HG03196 (cell line): ENCODE measurements at regions not wholly inside any gene's neighbourhood (a gene's known extent, or its start where the extent isn't known, plus 50 kb on each side); places are given as distances from the start of the nearest gene placed in this dataset.
"Not testable (repeated sequence)": the region's sequence is repeated elsewhere in the genome, so short reads cannot be mapped to it uniquely, and the experiment has no call there.

Experiments
- ATAC-seq: cut with Tn5 transposase; IDR thresholded peaks from one replicate; pipeline ENCODE4 v1.9.1; 2021; ENCODE audit not compliant: unreplicated experiment

- no peak for ATAC-seq
Measured at GRCh38 chr5:105042623-105043022, 1480.0 kb upstream of the NUDT12 start.

GRCh38 chr5:105036814-105037213 lies 1474.2 kb upstream of the NUDT12 start:
- not testable (repeated sequence) for ATAC-seq

- no peak for ATAC-seq
Measured at GRCh38 chr5:105034401-105034763, 1471.8 kb upstream of the NUDT12 start.

- no peak for ATAC-seq
Measured at GRCh38 chr5:105033637-105034400, 1471.2 kb upstream of the NUDT12 start.

- ATAC-seq: no peak
Measured at GRCh38 chr5:105032917-105033316, 1470.3 kb upstream of the NUDT12 start.

- ATAC-seq: no peak
Measured at GRCh38 chr5:105030153-105030552, 1467.6 kb upstream of the NUDT12 start.

GRCh38 chr5:105015098-105015497 lies 1452.5 kb upstream of the NUDT12 start:
- ATAC-seq: no peak

GRCh38 chr5:104998572-104998971 lies 1436.0 kb upstream of the NUDT12 start:
- ATAC-seq: no peak

- ATAC-seq: no peak
Measured at GRCh38 chr5:104998169-104998568, 1435.6 kb upstream of the NUDT12 start.

GRCh38 chr5:104987074-104987473 lies 1424.5 kb upstream of the NUDT12 start:
- no peak for ATAC-seq

- no peak for ATAC-seq
Measured at GRCh38 chr5:104977529-104977928, 1414.9 kb upstream of the NUDT12 start.

- ATAC-seq: no peak
Measured at GRCh38 chr5:104967806-104968410, 1405.3 kb upstream of the NUDT12 start.

- ATAC-seq: no peak
Measured at GRCh38 chr5:104965006-104965405, 1402.4 kb upstream of the NUDT12 start.

GRCh38 chr5:104955479-104955878 lies 1392.9 kb upstream of the NUDT12 start:
- no peak for ATAC-seq

GRCh38 chr5:104952876-104953275 lies 1390.3 kb upstream of the NUDT12 start:
- no peak for ATAC-seq

GRCh38 chr5:104951829-104952228 lies 1389.2 kb upstream of the NUDT12 start:
- no peak for ATAC-seq

GRCh38 chr5:104947076-104947475 lies 1384.5 kb upstream of the NUDT12 start:
- ATAC-seq: no peak

GRCh38 chr5:104942735-104943134 lies 1380.1 kb upstream of the NUDT12 start:
- ATAC-seq: no peak

GRCh38 chr5:104941030-104941645 lies 1378.5 kb upstream of the NUDT12 start:
- no peak for ATAC-seq

GRCh38 chr5:104937598-104937997 lies 1375.0 kb upstream of the NUDT12 start:
- ATAC-seq: no peak

GRCh38 chr5:104932431-104932830 lies 1369.8 kb upstream of the NUDT12 start:
- no peak for ATAC-seq

GRCh38 chr5:104928906-104929520 lies 1366.4 kb upstream of the NUDT12 start:
- no peak for ATAC-seq
